ENCODE measurements at regions not wholly inside any gene's neighbourhood (a gene's known extent, or its start where the extent isn't known, plus 50 kb on each side); places are given as distances from the start of the nearest gene placed in this dataset.

- Mint-ChIP-seq H3K9me3 (no peaks in the 10 kb centered on the region), H3K4me3 (no peak overlapping the region), H3K27ac (no peak overlapping the region)
Observed at GRCh38 chr3:64417816-64418215, 192.6 kb upstream of the PRICKLE2 start.

GRCh38 chr3:64414043-64414442 is 188.8 kb upstream of the PRICKLE2 start:
- no peaks in the 10 kb centered on the region for H3K36me3 Mint-ChIP-seq
- H3K27ac Mint-ChIP-seq, result no peak overlapping the region
- H3K4me1 Mint-ChIP-seq, result no peaks in the 10 kb centered on the region
- no peaks in the 10 kb centered on the region for H3K9me3 Mint-ChIP-seq
- no peak overlapping the region for H3K4me3 Mint-ChIP-seq
- peaks cover 22% of the 10 kb centered on the region for H3K27me3 Mint-ChIP-seq
- DNase-seq, result no peak

More at GRCh38 chr3:64417816-64418215, 192.6 kb upstream of the PRICKLE2 start:
- DNase-seq, result no peak
- Mint-ChIP-seq H3K27me3 (peaks cover 33% of the 10 kb centered on the region), H3K4me1 (no peaks in the 10 kb centered on the region), H3K36me3 (no peaks in the 10 kb centered on the region)

- Mint-ChIP-seq H3K4me1 (no peaks in the 10 kb centered on the region), H3K4me3 (no peak overlapping the region), H3K36me3 (no peaks in the 10 kb centered on the region), H3K27me3 (peaks cover 32% of the 10 kb centered on the region), H3K9me3 (no peaks in the 10 kb centered on the region), H3K27ac (no peak overlapping the region)
- no peak for DNase-seq
Observed at GRCh38 chr3:64411101-64411500, 185.8 kb upstream of the PRICKLE2 start.

GRCh38 chr3:64410226-64410625 is 185.0 kb upstream of the PRICKLE2 start:
- H3K27me3 Mint-ChIP-seq, result peaks cover 28% of the 10 kb centered on the region
- DNase-seq, result no peak
- no peaks in the 10 kb centered on the region for H3K36me3 Mint-ChIP-seq
- no peak overlapping the region for H3K27ac Mint-ChIP-seq
- no peaks in the 10 kb centered on the region for H3K9me3 Mint-ChIP-seq
- H3K4me1 Mint-ChIP-seq, result no peaks in the 10 kb centered on the region
- no peak overlapping the region for H3K4me3 Mint-ChIP-seq

- Mint-ChIP-seq H3K27me3 (peaks cover 21% of the 10 kb centered on the region), H3K9me3 (no peaks in the 10 kb centered on the region), H3K4me3 (no peak overlapping the region), H3K36me3 (no peaks in the 10 kb centered on the region), H3K27ac (no peak overlapping the region), H3K4me1 (no peaks in the 10 kb centered on the region)
- DNase-seq, result no peak
Observed at GRCh38 chr3:64408770-64409169, 183.5 kb upstream of the PRICKLE2 start.

- no peaks in the 10 kb centered on the region for H3K4me1 Mint-ChIP-seq
- DNase-seq, result no peak
- no peaks in the 10 kb centered on the region for H3K36me3 Mint-ChIP-seq
- no peak overlapping the region for H3K27ac Mint-ChIP-seq
- no peak overlapping the region for H3K4me3 Mint-ChIP-seq
- no peaks in the 10 kb centered on the region for H3K9me3 Mint-ChIP-seq
- peaks cover 10% of the 10 kb centered on the region for H3K27me3 Mint-ChIP-seq
Observed at GRCh38 chr3:64406271-64406670, 181.0 kb upstream of the PRICKLE2 start.

GRCh38 chr3:64405211-64405835 is 180.1 kb upstream of the PRICKLE2 start:
- peaks cover 10% of the 10 kb centered on the region for H3K27me3 Mint-ChIP-seq
- no peak overlapping the region for H3K27ac Mint-ChIP-seq
- H3K9me3 Mint-ChIP-seq, result no peaks in the 10 kb centered on the region
- H3K4me1 Mint-ChIP-seq, result no peaks in the 10 kb centered on the region
- H3K36me3 Mint-ChIP-seq, result no peaks in the 10 kb centered on the region
- no peak overlapping the region for H3K4me3 Mint-ChIP-seq
- DNase-seq, result no peak

- no peaks in the 10 kb centered on the region for H3K4me1 Mint-ChIP-seq
- no peaks in the 10 kb centered on the region for H3K36me3 Mint-ChIP-seq
- DNase-seq, result no peak
- H3K27me3 Mint-ChIP-seq, result no peaks in the 10 kb centered on the region
- no peaks in the 10 kb centered on the region for H3K9me3 Mint-ChIP-seq
- no peak overlapping the region for H3K4me3 Mint-ChIP-seq
- no peak overlapping the region for H3K27ac Mint-ChIP-seq
Observed at GRCh38 chr3:64400706-64401105, 175.4 kb upstream of the PRICKLE2 start.

GRCh38 chr3:64399205-64399800 is 174.0 kb upstream of the PRICKLE2 start:
- no peaks in the 10 kb centered on the region for H3K36me3 Mint-ChIP-seq
- DNase-seq, result no peak
- no peaks in the 10 kb centered on the region for H3K27me3 Mint-ChIP-seq
- H3K9me3 Mint-ChIP-seq, result no peaks in the 10 kb centered on the region
- no peak overlapping the region for H3K27ac Mint-ChIP-seq
- no peak overlapping the region for H3K4me3 Mint-ChIP-seq
- H3K4me1 Mint-ChIP-seq, result no peaks in the 10 kb centered on the region

GRCh38 chr3:64398476-64398875 is 173.2 kb upstream of the PRICKLE2 start:
- no peaks in the 10 kb centered on the region for H3K36me3 Mint-ChIP-seq
- no peak for DNase-seq
- no peaks in the 10 kb centered on the region for H3K9me3 Mint-ChIP-seq
- no peak overlapping the region for H3K27ac Mint-ChIP-seq
- no peaks in the 10 kb centered on the region for H3K4me1 Mint-ChIP-seq
- no peaks in the 10 kb centered on the region for H3K27me3 Mint-ChIP-seq
- no peak overlapping the region for H3K4me3 Mint-ChIP-seq

- Mint-ChIP-seq H3K9me3 (no peaks in the 10 kb centered on the region), H3K4me1 (no peaks in the 10 kb centered on the region), H3K36me3 (no peaks in the 10 kb centered on the region), H3K27me3 (no peaks in the 10 kb centered on the region), H3K4me3 (no peak overlapping the region), H3K27ac (no peak overlapping the region)
- no peak for DNase-seq
Observed at GRCh38 chr3:64398006-64398405, 172.7 kb upstream of the PRICKLE2 start.

- Mint-ChIP-seq H3K36me3 (no peaks in the 10 kb centered on the region), H3K4me3 (no peak overlapping the region), H3K27ac (no peak overlapping the region), H3K4me1 (no peaks in the 10 kb centered on the region), H3K9me3 (no peaks in the 10 kb centered on the region), H3K27me3 (no peaks in the 10 kb centered on the region)
- DNase-seq, result no peak
Observed at GRCh38 chr3:64397573-64397972, 172.3 kb upstream of the PRICKLE2 start.

GRCh38 chr3:64395490-64395889 is 170.2 kb upstream of the PRICKLE2 start:
- no peaks in the 10 kb centered on the region for H3K9me3 Mint-ChIP-seq
- H3K27ac Mint-ChIP-seq, result no peak overlapping the region
- no peaks in the 10 kb centered on the region for H3K36me3 Mint-ChIP-seq
- DNase-seq, result no peak
- H3K4me3 Mint-ChIP-seq, result no peak overlapping the region
- no peaks in the 10 kb centered on the region for H3K27me3 Mint-ChIP-seq
- no peaks in the 10 kb centered on the region for H3K4me1 Mint-ChIP-seq

GRCh38 chr3:64393193-64393592 is 167.9 kb upstream of the PRICKLE2 start:
- no peak overlapping the region for H3K4me3 Mint-ChIP-seq
- no peaks in the 10 kb centered on the region for H3K36me3 Mint-ChIP-seq
- H3K4me1 Mint-ChIP-seq, result no peaks in the 10 kb centered on the region
- H3K27me3 Mint-ChIP-seq, result no peaks in the 10 kb centered on the region
- no peak overlapping the region for H3K27ac Mint-ChIP-seq
- no peaks in the 10 kb centered on the region for H3K9me3 Mint-ChIP-seq
- no peak for DNase-seq

GRCh38 chr3:64392001-64392400 is 166.7 kb upstream of the PRICKLE2 start:
- no peaks in the 10 kb centered on the region for H3K36me3 Mint-ChIP-seq
- DNase-seq, result no peak
- peaks cover 5% of the 10 kb centered on the region for H3K27me3 Mint-ChIP-seq
- H3K27ac Mint-ChIP-seq, result no peak overlapping the region
- no peaks in the 10 kb centered on the region for H3K4me1 Mint-ChIP-seq
- H3K9me3 Mint-ChIP-seq, result no peaks in the 10 kb centered on the region
- no peak overlapping the region for H3K4me3 Mint-ChIP-seq

GRCh38 chr3:64390893-64391292 is 165.6 kb upstream of the PRICKLE2 start:
- no peak for DNase-seq
- Mint-ChIP-seq H3K27me3 (peaks cover 5% of the 10 kb centered on the region), H3K9me3 (no peaks in the 10 kb centered on the region), H3K4me1 (no peaks in the 10 kb centered on the region), H3K27ac (no peak overlapping the region), H3K36me3 (no peaks in the 10 kb centered on the region), H3K4me3 (no peak overlapping the region)

All from activated naive CD8-positive, alpha-beta T cell treated with anti-CD3 and anti-CD28 coated beads for 36 hours (primary cell).